Hepatocyte (in vitro differentiated cells): ENCODE measurements at regions not wholly inside any gene's neighbourhood (a gene's known extent, or its start where the extent isn't known, plus 50 kb on each side); places are given as distances from the start of the nearest gene placed in this dataset.
"Not testable (repeated sequence)": the region's sequence is repeated elsewhere in the genome, so short reads cannot be mapped to it uniquely, and the experiment has no call there.

ENCODE experiments used
- DNase-seq: peaks from one replicate; pipeline ENCODE4 v3.0.0-alpha.2; 2016; ENCODE audit warnings: low spot score
- H2AFZ ChIP-seq: fragments of 200-600 bp; sonication (generic); 2 replicates; pipeline ENCODE4 v1.6.0; 2016; ENCODE audit warnings: antibody characterized with exemption, mild to moderate bottlenecking
- H3K27ac ChIP-seq: fragments of 200-600 bp; sonication (generic); 2 replicates; pipeline ENCODE4 v1.5.1; 2016; ENCODE audit warnings: mild to moderate bottlenecking
- H3K27me3 ChIP-seq: fragments of 200-600 bp; sonication (generic); 2 replicates; pipeline ENCODE4 v1.6.1; 2016
- H3K36me3 ChIP-seq: fragments of 200-600 bp; sonication (generic); replicated peaks from 2 replicates; pipeline ENCODE4 v1.5.1; 2016; ENCODE audit warnings: low read depth; ENCODE audit not compliant: insufficient read depth
- H3K4me1 ChIP-seq: fragments of 200-600 bp; sonication (generic); 2 replicates; pipeline ENCODE4 v1.5.1; 2016; ENCODE audit warnings: mild to moderate bottlenecking, moderate library complexity; ENCODE audit not compliant: insufficient read depth
- H3K4me2 ChIP-seq: fragments of 200-600 bp; sonication (generic); 2 replicates; pipeline ENCODE4 v1.6.0; 2016
- H3K4me3 ChIP-seq: fragments of 200-600 bp; sonication (generic); 2 replicates; pipeline ENCODE4 v1.5.1; 2016; ENCODE audit warnings: mild to moderate bottlenecking
- H3K79me2 ChIP-seq: fragments of 200-600 bp; sonication (generic); 2 replicates; pipeline ENCODE4 v1.6.0; 2017; ENCODE audit warnings: mild to moderate bottlenecking
- H3K9me2 ChIP-seq: fragments of 200-600 bp; sonication (generic); replicated peaks from 2 replicates; pipeline ENCODE4 v1.6.0; 2017; ENCODE audit warnings: mild to moderate bottlenecking; ENCODE audit not compliant: insufficient read depth
- H3K9me3 ChIP-seq: fragments of 200-600 bp; sonication (generic); 2 replicates; pipeline ENCODE4 v1.5.1; 2016; ENCODE audit warnings: low read depth, mild to moderate bottlenecking
- H4K20me1 ChIP-seq: fragments of 200-600 bp; sonication (generic); 2 replicates; pipeline ENCODE4 v1.6.0; 2016; ENCODE audit warnings: mild to moderate bottlenecking; ENCODE audit not compliant: insufficient read depth, poor library complexity, severe bottlenecking
- EZH2 ChIP-seq: fragments of 200-600 bp; sonication (generic); IDR thresholded peaks from 2 replicates; pipeline ENCODE4 v1.6.1; 2016; ENCODE audit warnings: antibody characterized with exemption, mild to moderate bottlenecking, borderline replicate concordance
- EZH2phosphoT487 ChIP-seq: fragments of 200-600 bp; sonication (generic); IDR thresholded peaks from one replicate; pipeline ENCODE4 v1.6.1; 2018; ENCODE audit warnings: antibody characterized with exemption, mild to moderate bottlenecking, low read depth, moderate library complexity; ENCODE audit not compliant: unreplicated experiment, severe bottlenecking
- whole genome bisulfite sequencing: methylation state at CpG from one replicate; pipeline ENCODE4 v1.1.6; 2016; ENCODE audit warnings: low lambda C conversion rate; ENCODE audit errors: missing lambda C conversion rate; 5-methylcytosine and 5-hydroxymethylcytosine counted together
- TF ChIP-seq, protein P1 (sequence below): fragments of 200-600 bp; sonication (generic); IDR thresholded peaks from 2 replicates; pipeline ENCODE4 v1.5.1; 2016; ENCODE audit warnings: antibody characterized with exemption, mild to moderate bottlenecking; ENCODE audit not compliant: poor library complexity

DNA sequence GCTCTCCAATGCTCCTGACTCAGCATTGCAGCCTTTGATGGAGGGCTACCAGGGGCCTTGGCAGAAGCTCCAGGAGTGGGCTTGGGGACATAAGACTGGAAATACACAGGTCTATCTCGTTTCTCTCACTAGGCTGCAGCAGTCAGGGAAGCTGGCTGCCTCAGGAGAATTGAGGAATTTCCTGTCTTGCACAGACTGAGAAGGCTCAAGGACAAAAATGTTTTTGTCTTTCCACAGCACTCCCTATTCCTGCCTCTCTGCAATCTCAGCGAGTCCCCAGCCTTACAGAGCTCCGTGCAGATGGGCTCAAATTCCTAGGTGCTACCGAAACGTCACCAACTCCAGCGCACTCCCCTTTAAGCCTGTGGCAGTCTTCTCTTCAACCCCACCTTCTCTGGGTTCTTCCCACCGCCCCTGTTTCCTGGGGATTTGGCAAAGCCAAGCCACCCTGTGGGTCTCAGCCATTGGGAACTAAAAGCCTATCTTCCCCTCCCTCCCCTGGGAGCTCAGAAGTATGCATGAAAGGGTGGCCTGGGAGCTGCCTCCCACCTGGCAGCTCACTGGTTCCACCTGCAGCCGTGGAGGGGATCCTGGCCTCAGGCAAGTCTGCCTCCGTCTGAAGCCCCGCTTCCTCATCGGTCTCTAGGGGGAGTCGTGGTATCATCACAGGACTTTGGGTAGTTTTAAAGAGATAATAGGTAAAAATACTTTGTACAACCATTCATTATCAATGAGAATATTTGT lies 322.6 kb upstream of the FRG2C start:
- H4K20me1 ChIP-seq, result no peaks in the 10 kb centered on the region
- no peaks in the 10 kb centered on the region for H3K4me1 ChIP-seq
- H3K4me3 ChIP-seq, result no peak overlapping the region
- TF ChIP-seq, protein P1, sequence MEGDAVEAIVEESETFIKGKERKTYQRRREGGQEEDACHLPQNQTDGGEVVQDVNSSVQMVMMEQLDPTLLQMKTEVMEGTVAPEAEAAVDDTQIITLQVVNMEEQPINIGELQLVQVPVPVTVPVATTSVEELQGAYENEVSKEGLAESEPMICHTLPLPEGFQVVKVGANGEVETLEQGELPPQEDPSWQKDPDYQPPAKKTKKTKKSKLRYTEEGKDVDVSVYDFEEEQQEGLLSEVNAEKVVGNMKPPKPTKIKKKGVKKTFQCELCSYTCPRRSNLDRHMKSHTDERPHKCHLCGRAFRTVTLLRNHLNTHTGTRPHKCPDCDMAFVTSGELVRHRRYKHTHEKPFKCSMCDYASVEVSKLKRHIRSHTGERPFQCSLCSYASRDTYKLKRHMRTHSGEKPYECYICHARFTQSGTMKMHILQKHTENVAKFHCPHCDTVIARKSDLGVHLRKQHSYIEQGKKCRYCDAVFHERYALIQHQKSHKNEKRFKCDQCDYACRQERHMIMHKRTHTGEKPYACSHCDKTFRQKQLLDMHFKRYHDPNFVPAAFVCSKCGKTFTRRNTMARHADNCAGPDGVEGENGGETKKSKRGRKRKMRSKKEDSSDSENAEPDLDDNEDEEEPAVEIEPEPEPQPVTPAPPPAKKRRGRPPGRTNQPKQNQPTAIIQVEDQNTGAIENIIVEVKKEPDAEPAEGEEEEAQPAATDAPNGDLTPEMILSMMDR, result no peak
- no peak for TF ChIP-seq EZH2phosphoT487
- TF ChIP-seq EZH2, result no peak
- no peak overlapping the region for H3K4me2 ChIP-seq
- H2AFZ ChIP-seq, result no peak overlapping the region
- no peak for DNase-seq
- H3K27me3 ChIP-seq, result no peaks in the 10 kb centered on the region
- H3K36me3 ChIP-seq, result no peaks in the 10 kb centered on the region
- H3K27ac ChIP-seq, result no peak overlapping the region
- no peaks in the 10 kb centered on the region for H3K79me2 ChIP-seq
- no peaks in the 10 kb centered on the region for H3K9me3 ChIP-seq
- WGBS, result 32% methylated on average over 12 of the region's 12 CpGs
- H3K9me2 ChIP-seq, result no peaks in the 10 kb centered on the region

DNA sequence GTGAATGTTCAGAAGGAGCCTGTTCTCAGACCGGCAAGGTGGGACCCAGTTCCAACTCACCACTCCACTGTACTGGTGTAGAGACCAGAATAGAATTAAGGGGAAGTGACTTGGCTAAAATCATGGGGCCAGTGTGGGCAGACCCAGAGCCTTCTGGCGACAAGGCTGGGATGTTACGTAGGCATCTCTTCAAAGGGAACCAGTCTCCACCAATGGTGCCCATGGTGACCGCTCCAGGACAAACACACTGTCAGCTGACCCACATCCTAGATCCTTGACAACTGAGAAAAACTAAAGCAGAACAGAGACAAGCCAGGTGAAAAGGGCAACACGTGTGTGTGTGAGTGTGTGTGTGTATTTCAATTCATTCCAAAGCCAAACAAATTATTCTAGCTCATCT lies 321.7 kb upstream of the FRG2C start:
- 88% methylated on average over 5 of the region's 5 CpGs for WGBS
- no peak for DNase-seq
- Histone ChIP-seq H3K27me3 (no peaks in the 10 kb centered on the region), H3K9me3 (no peaks in the 10 kb centered on the region), H3K9me2 (no peaks in the 10 kb centered on the region), H3K4me3 (no peak overlapping the region), H3K4me2 (no peak overlapping the region), H3K36me3 (no peaks in the 10 kb centered on the region), H3K79me2 (no peaks in the 10 kb centered on the region), H4K20me1 (no peaks in the 10 kb centered on the region), H3K4me1 (no peaks in the 10 kb centered on the region), H2AFZ (no peak overlapping the region), H3K27ac (no peak overlapping the region)
- no peak for TF ChIP-seq EZH2phosphoT487
- TF ChIP-seq, protein P1, result no peak
- no peak for TF ChIP-seq EZH2

DNA sequence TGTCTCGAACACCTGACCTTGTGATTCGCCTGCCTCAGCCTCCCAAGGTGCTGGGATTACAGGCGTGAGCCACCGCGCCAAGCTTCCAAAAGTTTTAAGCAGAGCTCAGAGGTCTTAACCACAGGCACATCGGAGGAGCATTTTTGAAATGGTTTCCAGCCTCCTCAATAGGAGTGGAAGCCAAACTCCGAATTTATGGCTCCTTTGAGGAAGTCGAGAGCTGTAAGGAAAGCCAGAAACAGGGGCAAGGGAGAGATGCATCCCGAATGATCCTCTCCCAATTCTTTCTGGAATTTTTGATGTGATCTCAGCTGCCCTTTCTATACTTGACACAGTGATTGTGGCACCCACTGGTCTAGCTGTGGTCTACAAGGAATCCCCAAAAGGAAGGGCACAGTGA lies 313.6 kb upstream of the FRG2C start:
- not testable (repeated sequence) for H3K27ac ChIP-seq, H3K4me2 ChIP-seq, H3K4me3 ChIP-seq, H3K27me3 ChIP-seq, DNase-seq, H3K9me2 ChIP-seq, H4K20me1 ChIP-seq, H3K4me1 ChIP-seq, H3K36me3 ChIP-seq, H3K9me3 ChIP-seq, H3K79me2 ChIP-seq, H2AFZ ChIP-seq
- WGBS, result 92% methylated on average over 9 of the region's 9 CpGs

DNA sequence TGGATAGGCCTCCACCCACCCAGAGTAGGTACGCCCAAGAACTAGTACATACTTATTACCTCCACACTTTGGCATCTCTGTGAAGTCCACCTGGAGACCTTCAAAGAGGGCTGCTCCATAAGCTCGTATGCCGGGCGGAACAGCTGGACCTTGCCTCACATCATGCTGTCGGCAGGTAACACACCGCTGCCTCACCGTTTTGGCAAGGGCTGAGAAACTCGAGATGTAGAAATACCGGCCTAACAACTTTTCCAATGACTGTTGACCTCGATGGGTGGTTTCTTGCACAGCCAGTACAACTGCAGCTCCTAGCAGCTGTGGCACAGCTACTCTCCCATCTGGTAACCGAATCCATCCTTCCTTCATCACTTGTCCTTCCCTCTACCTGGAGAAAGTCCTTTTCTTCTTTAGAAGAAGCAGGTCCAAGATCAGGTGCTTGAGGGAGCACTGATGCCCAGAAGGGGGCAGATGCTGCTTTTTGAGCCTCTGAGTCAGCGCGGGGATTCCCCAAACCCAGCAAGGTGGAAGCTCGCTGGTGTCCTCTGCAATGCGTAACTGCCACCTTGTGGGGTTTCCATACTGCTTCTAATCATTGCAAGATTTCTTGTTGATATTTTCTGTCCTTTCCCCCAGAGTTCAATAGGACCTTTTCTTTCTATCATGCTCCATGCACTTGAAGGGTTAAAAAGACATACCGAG lies 301.9 kb upstream of the FRG2C start:
- H2AFZ ChIP-seq, result not testable (repeated sequence)

DNA sequence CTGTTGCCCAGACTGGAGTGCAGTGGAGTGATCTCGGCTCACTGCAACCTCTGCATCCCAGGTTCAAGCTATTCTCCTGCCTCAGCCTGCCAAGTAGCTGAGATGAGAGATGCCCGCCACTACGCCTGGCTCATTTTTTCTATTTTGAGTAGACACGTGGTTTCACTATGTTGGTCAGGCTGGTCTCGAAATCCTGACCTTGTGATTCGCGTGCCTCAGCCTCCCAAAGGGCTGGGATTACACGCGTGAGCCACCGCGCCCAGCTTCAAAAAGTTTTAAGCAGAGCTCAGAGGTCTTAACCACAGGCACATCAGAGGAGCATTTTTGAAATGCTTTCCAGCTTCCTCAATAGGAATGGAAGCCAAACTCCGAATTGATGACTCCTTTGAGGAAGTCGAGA lies 291.2 kb upstream of the FRG2C start:
- H3K4me2 ChIP-seq, H3K27me3 ChIP-seq, H3K79me2 ChIP-seq, H2AFZ ChIP-seq, H4K20me1 ChIP-seq, DNase-seq, H3K9me2 ChIP-seq, H3K36me3 ChIP-seq, H3K4me3 ChIP-seq, H3K9me3 ChIP-seq, H3K27ac ChIP-seq, H3K4me1 ChIP-seq: not testable (repeated sequence)
- 92% methylated on average over 13 of the region's 13 CpGs for WGBS

More for the DNA sequence above, 301.9 kb upstream of the FRG2C start:
- H3K4me3 ChIP-seq, H3K27me3 ChIP-seq, H3K4me2 ChIP-seq, H3K4me1 ChIP-seq, H3K27ac ChIP-seq, H3K79me2 ChIP-seq, H3K36me3 ChIP-seq, H3K9me2 ChIP-seq, H4K20me1 ChIP-seq, H3K9me3 ChIP-seq: not testable (repeated sequence)
- peak; percentile 8 for DNase-seq
- 59% methylated on average over 16 of the region's 16 CpGs for WGBS

DNA sequence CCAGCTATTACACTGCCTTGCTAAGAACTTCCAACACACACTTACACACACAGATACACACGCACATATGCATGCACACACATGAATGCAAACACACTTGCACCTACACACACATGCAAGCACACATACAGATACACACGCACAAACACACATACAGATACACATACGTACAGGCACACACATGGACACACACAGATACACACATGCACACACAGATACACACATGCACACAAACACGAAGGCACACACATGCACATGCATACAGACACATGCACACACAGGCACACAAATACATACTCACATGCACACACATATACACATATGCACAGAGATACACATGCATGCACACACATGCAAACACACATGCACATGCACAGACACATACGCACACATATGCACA lies 284.3 kb upstream of the FRG2C start:
- not testable (repeated sequence) for H3K4me2 ChIP-seq, H3K4me1 ChIP-seq, H3K4me3 ChIP-seq, H3K9me3 ChIP-seq, DNase-seq, H3K36me3 ChIP-seq, H3K9me2 ChIP-seq, H2AFZ ChIP-seq, H4K20me1 ChIP-seq, H3K79me2 ChIP-seq, H3K27ac ChIP-seq, H3K27me3 ChIP-seq
- 97% methylated on average over 5 of the region's 5 CpGs for WGBS
